ENCODE measurements at regions not wholly inside any gene's neighbourhood (a gene's known extent, or its start where the extent isn't known, plus 50 kb on each side); places are given as distances from the start of the nearest gene placed in this dataset.

GRCh38 chr5:124883681-124884080 lies 137.2 kb upstream of the ZNF608 start:
- TF ChIP-seq CTCF (IDR thresholded peaks at IDR 0.05) (no peak), POLR2A (IDR thresholded peaks at IDR 0.05) (no peak)
- intact Hi-C loops (cut with DNase I; ENCODE audit: low total_unique reads): no loop called here
- 56 to 57% methylated on average over 3 of the region's 3 CpGs for WGBS, 2 donors
- no peak for DNase-seq (ENCODE audit: low spot score in 2 of 2)
- H3K4me3 ChIP-seq (ENCODE audit: low read depth, poor library complexity, severe bottlenecking): no peak overlapping the region

GRCh38 chr5:124884114-124884513 lies 137.7 kb upstream of the ZNF608 start:
- no peak for DNase-seq (ENCODE audit: low spot score in 2 of 2)
- H3K4me3 ChIP-seq (ENCODE audit: low read depth, poor library complexity, severe bottlenecking): no peak overlapping the region
- TF ChIP-seq POLR2A (IDR thresholded peaks at IDR 0.05) (no peak), CTCF (IDR thresholded peaks at IDR 0.05) (no peak)
- intact Hi-C loops (cut with DNase I; ENCODE audit: low total_unique reads): no loop called here
- 80 to 82% methylated on average over 6 of the region's 6 CpGs for WGBS, 2 donors

DNA sequence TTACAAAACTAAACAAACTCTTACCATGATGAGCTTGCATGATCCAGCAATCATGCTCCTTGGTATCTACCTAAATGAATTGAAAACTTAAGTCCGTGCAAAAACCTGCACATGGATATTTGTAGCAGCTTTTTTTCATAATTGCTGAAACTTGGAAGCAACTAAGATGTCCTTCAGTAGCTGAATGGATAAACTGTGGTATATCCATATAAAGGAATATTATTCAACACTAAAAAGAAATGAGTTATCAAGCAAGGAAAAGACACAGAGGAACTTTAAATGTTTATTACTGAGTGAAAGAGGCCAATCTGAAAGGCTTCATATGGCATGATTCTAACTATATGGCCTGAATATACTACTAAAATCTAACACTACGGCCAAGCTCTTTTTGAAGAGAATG lies 139.1 kb upstream of the ZNF608 start:
- 95 to 97% methylated on average over 2 of the region's 2 CpGs for WGBS, 2 donors
- TF ChIP-seq CTCF (IDR thresholded peaks at IDR 0.05) (no peak), POLR2A (IDR thresholded peaks at IDR 0.05) (no peak)
- intact Hi-C loops (cut with DNase I; ENCODE audit: low total_unique reads): no loop called here
- H3K4me3 ChIP-seq (ENCODE audit: low read depth, poor library complexity, severe bottlenecking): no peak overlapping the region
- no peak for DNase-seq (ENCODE audit: low spot score in 2 of 2)

- DNase-seq (ENCODE audit: low spot score in 2 of 2): no peak
- WGBS, 2 donors: 82 to 85% methylated on average over 2 of the region's 2 CpGs
- intact Hi-C loops (cut with DNase I; ENCODE audit: low total_unique reads): no loop called here
- no peak overlapping the region for H3K4me3 ChIP-seq (ENCODE audit: low read depth, poor library complexity, severe bottlenecking)
- TF ChIP-seq POLR2A (IDR thresholded peaks at IDR 0.05): no peak
- no peak for TF ChIP-seq CTCF (IDR thresholded peaks at IDR 0.05)
These were observed 140.8 kb upstream of the ZNF608 start for GRCh38 chr5:124887223-124887622.

GRCh38 chr5:124888050-124888506 lies 141.6 kb upstream of the ZNF608 start:
- WGBS, 2 donors: 62 to 75% methylated on average over 6 of the region's 6 CpGs
- H3K4me3 ChIP-seq (ENCODE audit: low read depth, poor library complexity, severe bottlenecking): no peak overlapping the region
- intact Hi-C loops (cut with DNase I; ENCODE audit: low total_unique reads): no loop called here
- no peak for DNase-seq (ENCODE audit: low spot score in 2 of 2)
- TF ChIP-seq CTCF (IDR thresholded peaks at IDR 0.05) (no peak), POLR2A (IDR thresholded peaks at IDR 0.05) (no peak)

Measured in lower leg skin (tissue), 4 donors.